Thyroid gland (tissue), 4 donors: ENCODE measurements at regions not wholly inside any gene's neighbourhood (a gene's known extent, or its start where the extent isn't known, plus 50 kb on each side); places are given as distances from the start of the nearest gene placed in this dataset.
"Not testable (repeated sequence)": the region's sequence is repeated elsewhere in the genome, so short reads cannot be mapped to it uniquely, and the experiment has no call there.

ENCODE experiments used
- DNase-seq, 2 donors: peaks; one replicate each; pipeline ENCODE4 v3.0.0-alpha.2; 2019
- H3K27ac ChIP-seq, 3 donors: fragments of 200-600 bp; sonication (generic); 1 replicate in 2 of 3; 2 replicates in 1 of 3; pipeline ENCODE4 v1.5.1; 2016 to 2019; ENCODE audit warnings: mild to moderate bottlenecking in 1 of 3, moderate library complexity in 1 of 3
- H3K27me3 ChIP-seq: fragments of 200-600 bp; sonication (generic); one replicate; pipeline ENCODE4 v1.5.1; 2019
- H3K36me3 ChIP-seq, 2 donors: fragments of 200-600 bp; sonication (generic); one replicate each; pipeline ENCODE4 v1.5.1; 2016 to 2019
- H3K4me1 ChIP-seq, 2 donors: fragments of 200-600 bp; sonication (generic); one replicate each; pipeline ENCODE4 v1.5.1; 2017 to 2019
- H3K4me3 ChIP-seq, 3 donors: fragments of 200-600 bp; sonication (generic); replicated peaks in 1 of 3; 1 replicate in 2 of 3; 2 replicates in 1 of 3; pipeline ENCODE4 v1.5.1; 2016; ENCODE audit warnings: mild to moderate bottlenecking in 1 of 3
- H3K9me3 ChIP-seq: fragments of 200-600 bp; sonication (generic); one replicate; pipeline ENCODE4 v1.5.1; 2017
- POLR2A ChIP-seq, 2 donors: fragments of 450-650 bp; IDR thresholded peaks; one replicate each; pipeline ENCODE4 v1.6.1; 2017; ENCODE audit warnings: antibody characterized with exemption in 2 of 2, mild to moderate bottlenecking in 2 of 2, moderate library complexity in 1 of 2
- WGBS, 2 donors: methylation state at CpG; one replicate each; pipeline ENCODE4 v1.1.5; 2017; 5-methylcytosine and 5-hydroxymethylcytosine counted together
- intact Hi-C: fragments of 100-400 bp; cut with DNase I; formaldehyde crosslinking; loops from one replicate; pipeline ENCODE4 v1.15.1; 2023
- TF ChIP-seq, protein P1 (sequence below), 6 experiments: fragments of 200-600 bp in 3 of 6; fragments of 450-650 bp in 3 of 6; sonication (generic) in 3 of 6; IDR thresholded peaks; one replicate each; pipeline ENCODE4 v1.5.1; 2016 to 2019; ENCODE audit warnings: antibody characterized with exemption in 6 of 6, mild to moderate bottlenecking in 2 of 6, inconsistent platforms in 1 of 6, moderate library complexity in 1 of 6

- Histone ChIP-seq H3K9me3 (no peaks in the 10 kb centered on the region), H3K27ac (no peak overlapping the region), H3K4me3 (no peak overlapping the region), H3K4me1 (no peaks in the 10 kb centered on the region), H3K36me3 (no peaks in the 10 kb centered on the region), H3K27me3 (no peaks in the 10 kb centered on the region)
- intact Hi-C loops: no loop called here
- DNase-seq: no peak
- TF ChIP-seq, protein P1, sequence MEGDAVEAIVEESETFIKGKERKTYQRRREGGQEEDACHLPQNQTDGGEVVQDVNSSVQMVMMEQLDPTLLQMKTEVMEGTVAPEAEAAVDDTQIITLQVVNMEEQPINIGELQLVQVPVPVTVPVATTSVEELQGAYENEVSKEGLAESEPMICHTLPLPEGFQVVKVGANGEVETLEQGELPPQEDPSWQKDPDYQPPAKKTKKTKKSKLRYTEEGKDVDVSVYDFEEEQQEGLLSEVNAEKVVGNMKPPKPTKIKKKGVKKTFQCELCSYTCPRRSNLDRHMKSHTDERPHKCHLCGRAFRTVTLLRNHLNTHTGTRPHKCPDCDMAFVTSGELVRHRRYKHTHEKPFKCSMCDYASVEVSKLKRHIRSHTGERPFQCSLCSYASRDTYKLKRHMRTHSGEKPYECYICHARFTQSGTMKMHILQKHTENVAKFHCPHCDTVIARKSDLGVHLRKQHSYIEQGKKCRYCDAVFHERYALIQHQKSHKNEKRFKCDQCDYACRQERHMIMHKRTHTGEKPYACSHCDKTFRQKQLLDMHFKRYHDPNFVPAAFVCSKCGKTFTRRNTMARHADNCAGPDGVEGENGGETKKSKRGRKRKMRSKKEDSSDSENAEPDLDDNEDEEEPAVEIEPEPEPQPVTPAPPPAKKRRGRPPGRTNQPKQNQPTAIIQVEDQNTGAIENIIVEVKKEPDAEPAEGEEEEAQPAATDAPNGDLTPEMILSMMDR (IDR thresholded peaks at IDR 0.05): no peak
- no peak for TF ChIP-seq POLR2A (IDR thresholded peaks at IDR 0.05)
- 70 to 79% methylated on average over 4 of the region's 4 CpGs for WGBS, 2 donors
Observed at GRCh38 chr5:87588316-87588715, 175.6 kb upstream of the CCNH start.

DNA sequence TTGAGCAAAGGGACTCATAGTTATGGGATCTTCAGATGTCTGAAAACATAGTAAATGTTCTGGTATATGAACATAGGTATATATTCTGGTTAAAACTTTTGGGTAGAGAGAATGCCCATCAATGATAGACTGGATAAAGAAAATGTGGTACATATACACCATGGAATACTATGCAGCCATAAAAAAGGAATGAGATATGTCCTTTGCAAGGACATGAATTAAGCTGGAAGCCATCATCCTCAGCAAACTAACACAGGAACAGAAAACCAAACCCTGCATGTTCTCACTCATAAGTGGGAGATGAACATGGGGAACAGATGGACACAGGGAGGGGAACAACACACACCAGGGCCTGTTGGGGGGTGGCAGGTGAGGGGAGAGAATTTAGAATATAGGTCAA lies 171.0 kb upstream of the CCNH start:
- intact Hi-C loops, H3K4me3 ChIP-seq, DNase-seq, H3K27me3 ChIP-seq, H3K27ac ChIP-seq, H3K9me3 ChIP-seq, H3K36me3 ChIP-seq, H3K4me1 ChIP-seq: not testable (repeated sequence)

DNA sequence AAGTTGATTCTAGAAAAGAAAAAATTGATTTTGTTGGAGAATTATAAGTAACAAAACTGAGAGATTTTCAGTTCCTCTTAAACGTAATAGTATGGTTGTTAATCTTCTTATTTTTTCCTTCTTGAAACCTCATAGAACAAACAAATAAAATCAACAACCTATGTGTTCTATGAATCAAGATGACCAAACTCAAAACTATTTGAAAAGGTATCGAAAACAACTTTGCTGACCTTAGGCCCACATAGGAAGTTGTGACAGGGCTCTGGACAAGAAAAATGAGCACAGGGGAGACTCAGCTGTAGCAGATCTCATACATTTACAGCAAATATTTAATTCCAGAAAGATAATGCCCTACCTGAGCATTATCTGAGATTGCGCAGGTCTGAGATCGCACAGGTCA lies 169.4 kb upstream of the CCNH start:
- 89 to 94% methylated on average over 4 of the region's 4 CpGs for WGBS, 2 donors
- no peaks in the 10 kb centered on the region for H3K4me1 ChIP-seq
- no peaks in the 10 kb centered on the region for H3K27me3 ChIP-seq
- H3K4me3 ChIP-seq: no peak overlapping the region
- no peak overlapping the region for H3K27ac ChIP-seq
- TF ChIP-seq POLR2A (IDR thresholded peaks at IDR 0.05): no peak
- TF ChIP-seq, protein P1 (IDR thresholded peaks at IDR 0.05): no peak
- no peak for DNase-seq
- intact Hi-C loops: no loop called here
- H3K36me3 ChIP-seq: no peaks in the 10 kb centered on the region
- no peaks in the 10 kb centered on the region for H3K9me3 ChIP-seq

DNA sequence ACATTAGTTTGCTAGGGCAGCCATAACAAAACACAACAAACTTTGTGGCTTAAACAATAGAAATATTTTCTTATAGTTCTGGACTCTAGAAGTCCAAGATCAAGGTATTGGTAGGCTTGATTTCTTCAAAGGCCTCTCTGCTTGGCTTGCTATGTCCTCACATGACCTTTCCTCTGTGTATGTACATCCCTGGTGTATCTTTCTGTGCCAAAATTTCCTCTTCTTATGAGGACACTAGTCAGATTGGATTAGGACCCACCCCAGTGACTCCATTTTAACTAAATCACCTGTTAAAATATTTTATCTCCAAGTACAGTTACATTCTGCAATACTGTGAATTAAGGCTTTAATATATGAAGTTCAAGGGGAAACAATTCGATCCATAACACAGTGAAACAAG lies 168.9 kb upstream of the CCNH start:
- no peak for DNase-seq
- no peaks in the 10 kb centered on the region for H3K4me1 ChIP-seq
- WGBS, 2 donors: 95 to 96% methylated on average over 1 of the region's 1 CpG
- TF ChIP-seq, protein P1 (IDR thresholded peaks at IDR 0.05): no peak
- no peak for TF ChIP-seq POLR2A (IDR thresholded peaks at IDR 0.05)
- no peaks in the 10 kb centered on the region for H3K9me3 ChIP-seq
- intact Hi-C loops: no loop called here
- no peak overlapping the region for H3K27ac ChIP-seq
- H3K36me3 ChIP-seq: no peaks in the 10 kb centered on the region
- H3K4me3 ChIP-seq: no peak overlapping the region
- no peaks in the 10 kb centered on the region for H3K27me3 ChIP-seq

DNA sequence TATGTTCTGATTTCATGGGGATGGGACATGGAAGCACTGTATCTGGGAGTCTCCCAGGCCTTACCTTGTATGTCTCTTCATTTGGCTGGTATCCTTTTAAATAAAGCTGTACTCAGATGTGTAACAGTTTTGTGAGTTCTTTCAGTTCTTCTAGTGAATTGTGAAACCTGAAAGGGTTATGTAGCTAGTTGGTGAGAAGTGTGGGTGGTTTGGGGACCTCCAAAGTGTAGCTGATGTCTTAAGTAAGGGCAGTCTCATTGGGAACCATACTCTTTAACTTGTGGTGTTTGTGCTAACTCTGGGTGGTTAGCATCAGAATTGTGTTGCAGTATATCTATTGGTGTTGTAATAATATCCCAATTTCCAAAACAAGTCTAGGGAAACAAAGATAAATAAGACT lies 166.9 kb upstream of the CCNH start:
- H3K4me1 ChIP-seq: no peaks in the 10 kb centered on the region
- intact Hi-C loops: no loop called here
- no peaks in the 10 kb centered on the region for H3K36me3 ChIP-seq

More for the DNA sequence above, 166.9 kb upstream of the CCNH start:
- TF ChIP-seq, protein P1 (IDR thresholded peaks at IDR 0.05): no peak
- no peak for TF ChIP-seq POLR2A (IDR thresholded peaks at IDR 0.05)
- no peak overlapping the region for H3K27ac ChIP-seq
- no peak overlapping the region for H3K4me3 ChIP-seq
- no peaks in the 10 kb centered on the region for H3K27me3 ChIP-seq
- no peak for DNase-seq
- H3K9me3 ChIP-seq: no peaks in the 10 kb centered on the region
